WERI-Rb-1 (cell line): ENCODE measurements at regions not wholly inside any gene's neighbourhood (a gene's known extent, or its start where the extent isn't known, plus 50 kb on each side); places are given as distances from the start of the nearest gene placed in this dataset.

Experiments
- DNase-seq: peaks from one replicate; pipeline ENCODE4 v3.0.0-alpha.2; 2020
- H3K27ac ChIP-seq: fragments of 250-450 bp; sonication (Bioruptor Pico); 2 replicates; pipeline ENCODE4 v1.5.1; 2020; ENCODE audit warnings: mild to moderate bottlenecking, moderate library complexity
- H3K27me3 ChIP-seq: fragments of 250-450 bp; sonication (Bioruptor Pico); 2 replicates; pipeline ENCODE4 v1.5.1; 2021; ENCODE audit warnings: mild to moderate bottlenecking, low read depth, moderate library complexity; ENCODE audit not compliant: insufficient read depth, severe bottlenecking
- H3K36me3 ChIP-seq: fragments of 250-450 bp; sonication (Bioruptor Pico); 2 replicates; pipeline ENCODE4 v1.5.1; 2020; ENCODE audit warnings: mild to moderate bottlenecking, moderate library complexity
- H3K4me3 ChIP-seq: 2 replicates; pipeline ENCODE4 v1.5.1; 2011; ENCODE audit warnings: low read depth, mild to moderate bottlenecking, control low read depth, low read length
- H3K9me3 ChIP-seq: fragments of 250-450 bp; sonication (Bioruptor Pico); 2 replicates; pipeline ENCODE4 v1.5.1; 2021; ENCODE audit warnings: mild to moderate bottlenecking, moderate library complexity; ENCODE audit not compliant: severe bottlenecking
- CTCF ChIP-seq: IDR thresholded peaks from 2 replicates; pipeline ENCODE4 v1.5.1; 2011; ENCODE audit warnings: low read depth, mild to moderate bottlenecking, control low read depth, inconsistent platforms, low read length

GRCh38 chr6:105501246-105501645 lies 98.4 kb upstream of the PREP start:
- H3K27ac ChIP-seq = no peak overlapping the region
- H3K27me3 ChIP-seq = no peaks in the 10 kb centered on the region
- H3K36me3 ChIP-seq = no peaks in the 10 kb centered on the region
- DNase-seq = no peak
- H3K4me3 ChIP-seq = no peak overlapping the region
- no peak for TF ChIP-seq CTCF
- H3K9me3 ChIP-seq = no peaks in the 10 kb centered on the region

GRCh38 chr6:105500693-105501092 lies 97.8 kb upstream of the PREP start:
- DNase-seq = no peak
- Histone ChIP-seq H3K36me3 (no peaks in the 10 kb centered on the region), H3K27ac (no peak overlapping the region), H3K9me3 (no peaks in the 10 kb centered on the region), H3K27me3 (no peaks in the 10 kb centered on the region), H3K4me3 (no peak overlapping the region)
- TF ChIP-seq CTCF = no peak

GRCh38 chr6:105499931-105500330 lies 97.0 kb upstream of the PREP start:
- H3K4me3 ChIP-seq = no peak overlapping the region
- no peaks in the 10 kb centered on the region for H3K9me3 ChIP-seq
- DNase-seq = no peak
- no peaks in the 10 kb centered on the region for H3K27me3 ChIP-seq
- no peaks in the 10 kb centered on the region for H3K36me3 ChIP-seq
- no peak for TF ChIP-seq CTCF
- H3K27ac ChIP-seq = no peak overlapping the region

- H3K27me3 ChIP-seq = no peaks in the 10 kb centered on the region
- no peak overlapping the region for H3K27ac ChIP-seq
- DNase-seq = no peak
- H3K4me3 ChIP-seq = no peak overlapping the region
- TF ChIP-seq CTCF = no peak
- H3K9me3 ChIP-seq = no peaks in the 10 kb centered on the region
- H3K36me3 ChIP-seq = no peaks in the 10 kb centered on the region
Observed at GRCh38 chr6:105499136-105499870, 96.4 kb upstream of the PREP start.

GRCh38 chr6:105497549-105497948 lies 94.7 kb upstream of the PREP start:
- no peak for TF ChIP-seq CTCF
- DNase-seq = no peak
- Histone ChIP-seq H3K9me3 (no peaks in the 10 kb centered on the region), H3K4me3 (no peak overlapping the region), H3K36me3 (no peaks in the 10 kb centered on the region), H3K27ac (no peak overlapping the region), H3K27me3 (no peaks in the 10 kb centered on the region)

GRCh38 chr6:105495515-105495914 lies 92.6 kb upstream of the PREP start:
- TF ChIP-seq CTCF = no peak
- no peak for DNase-seq
- Histone ChIP-seq H3K4me3 (no peak overlapping the region), H3K27me3 (no peaks in the 10 kb centered on the region), H3K27ac (no peak overlapping the region), H3K9me3 (no peaks in the 10 kb centered on the region), H3K36me3 (no peaks in the 10 kb centered on the region)
